ENCODE measurements at regions not wholly inside any gene's neighbourhood (a gene's known extent, or its start where the extent isn't known, plus 50 kb on each side); places are given as distances from the start of the nearest gene placed in this dataset.
A peak's percentile ranks its signal among the peaks of the same experiment; 100 is the strongest.
"Not testable (repeated sequence)": the region's sequence is repeated elsewhere in the genome, so short reads cannot be mapped to it uniquely, and the experiment has no call there.

- H3K9me3 ChIP-seq: no peaks in the 10 kb centered on the region
- no peaks in the 10 kb centered on the region for H3K36me3 ChIP-seq
- no peak for DNase-seq
- no peak overlapping the region for H3K4me3 ChIP-seq
- H3K27me3 ChIP-seq: no peaks in the 10 kb centered on the region
Observed at GRCh38 chr1:234900595-234900994, 228.0 kb downstream of the TOMM20 start.

GRCh38 chr1:234899730-234900072, 228.9 kb downstream of the TOMM20 start:
- DNase-seq: no peak

GRCh38 chr1:234899041-234899729, 229.5 kb downstream of the TOMM20 start:
- Histone ChIP-seq H3K36me3 (no peaks in the 10 kb centered on the region), H3K27me3 (no peaks in the 10 kb centered on the region), H3K9me3 (no peaks in the 10 kb centered on the region), H3K4me3 (no peak overlapping the region)
- no peak for DNase-seq

More at GRCh38 chr1:234899730-234900072, 228.9 kb downstream of the TOMM20 start:
- H3K9me3 ChIP-seq: no peaks in the 10 kb centered on the region
- no peak overlapping the region for H3K4me3 ChIP-seq
- no peaks in the 10 kb centered on the region for H3K27me3 ChIP-seq
- H3K36me3 ChIP-seq: no peaks in the 10 kb centered on the region

GRCh38 chr1:234898455-234899033, 230.1 kb downstream of the TOMM20 start:
- H3K4me3 ChIP-seq: no peak overlapping the region
- H3K36me3 ChIP-seq: no peaks in the 10 kb centered on the region
- no peaks in the 10 kb centered on the region for H3K27me3 ChIP-seq
- no peaks in the 10 kb centered on the region for H3K9me3 ChIP-seq
- DNase-seq: no peak

- H3K9me3 ChIP-seq: no peaks in the 10 kb centered on the region
- H3K27me3 ChIP-seq: no peaks in the 10 kb centered on the region
- no peaks in the 10 kb centered on the region for H3K36me3 ChIP-seq
- DNase-seq: peak; percentile 28
- H3K4me3 ChIP-seq: no peak overlapping the region
Observed at GRCh38 chr1:234897754-234898454, 230.7 kb downstream of the TOMM20 start.

- Histone ChIP-seq H3K27me3 (no peaks in the 10 kb centered on the region), H3K9me3 (no peaks in the 10 kb centered on the region), H3K36me3 (no peaks in the 10 kb centered on the region), H3K4me3 (no peak overlapping the region)
- no peak for DNase-seq
Observed at GRCh38 chr1:234897390-234897749, 231.3 kb downstream of the TOMM20 start.

GRCh38 chr1:234896477-234897389, 231.9 kb downstream of the TOMM20 start:
- H3K36me3 ChIP-seq: no peaks in the 10 kb centered on the region
- H3K27me3 ChIP-seq: no peaks in the 10 kb centered on the region
- DNase-seq: no peak
- H3K4me3 ChIP-seq: no peak overlapping the region
- H3K9me3 ChIP-seq: no peaks in the 10 kb centered on the region

- H3K4me3 ChIP-seq: no peak overlapping the region
Observed at GRCh38 chr1:234893725-234894630, 234.7 kb downstream of the TOMM20 start.

GRCh38 chr1:234893359-234893724, 235.3 kb downstream of the TOMM20 start:
- Histone ChIP-seq H3K9me3 (no peaks in the 10 kb centered on the region), H3K36me3 (no peaks in the 10 kb centered on the region), H3K27me3 (no peaks in the 10 kb centered on the region), H3K4me3 (no peak overlapping the region)
- no peak for DNase-seq

More at GRCh38 chr1:234893725-234894630, 234.7 kb downstream of the TOMM20 start:
- DNase-seq: peak; percentile 70
- H3K9me3 ChIP-seq: no peaks in the 10 kb centered on the region
- H3K36me3 ChIP-seq: no peaks in the 10 kb centered on the region
- H3K27me3 ChIP-seq: no peaks in the 10 kb centered on the region

- no peaks in the 10 kb centered on the region for H3K27me3 ChIP-seq
- no peaks in the 10 kb centered on the region for H3K36me3 ChIP-seq
- H3K9me3 ChIP-seq: no peaks in the 10 kb centered on the region
Observed at GRCh38 chr1:234892642-234893041, 236.0 kb downstream of the TOMM20 start.

GRCh38 chr1:234891427-234891826, 237.2 kb downstream of the TOMM20 start:
- no peak for DNase-seq
- Histone ChIP-seq H3K36me3 (no peaks in the 10 kb centered on the region), H3K27me3 (no peaks in the 10 kb centered on the region), H3K9me3 (no peaks in the 10 kb centered on the region), H3K4me3 (no peak overlapping the region)

More at GRCh38 chr1:234892642-234893041, 236.0 kb downstream of the TOMM20 start:
- no peak overlapping the region for H3K4me3 ChIP-seq
- no peak for DNase-seq

GRCh38 chr1:234889643-234890042, 239.0 kb downstream of the TOMM20 start:
- no peak for DNase-seq
- Histone ChIP-seq H3K4me3 (no peak overlapping the region), H3K27me3 (no peaks in the 10 kb centered on the region), H3K9me3 (no peaks in the 10 kb centered on the region), H3K36me3 (no peaks in the 10 kb centered on the region)

GRCh38 chr1:234888247-234888646, 240.4 kb downstream of the TOMM20 start:
- H3K27me3 ChIP-seq, DNase-seq, H3K36me3 ChIP-seq, H3K4me3 ChIP-seq, H3K9me3 ChIP-seq: not testable (repeated sequence)

- DNase-seq: no peak
- H3K27me3 ChIP-seq: no peaks in the 10 kb centered on the region
- H3K9me3 ChIP-seq: no peaks in the 10 kb centered on the region
- H3K4me3 ChIP-seq: no peak overlapping the region
- H3K36me3 ChIP-seq: no peaks in the 10 kb centered on the region
Observed at GRCh38 chr1:234887016-234887900, 241.4 kb downstream of the TOMM20 start.

Measured in MG63 (cell line).